SK-N-SH treated with all-trans-retinoic acid at 6 μM for 48 hours (cell line): ENCODE measurements at regions not wholly inside any gene's neighbourhood (a gene's known extent, or its start where the extent isn't known, plus 50 kb on each side); places are given as distances from the start of the nearest gene placed in this dataset.
A peak's percentile ranks its signal among the peaks of the same experiment; 100 is the strongest.

Experiments used
- ATAC-seq: fragments of 200-7000 bp; cut with Tn5 transposase; 3 replicates; pipeline ENCODE4 v1.9.1; 2020; ENCODE audit warnings: mild to moderate bottlenecking, moderate library complexity
- ARNTL ChIP-seq: fragments of 450-650 bp; formaldehyde crosslinking; IDR thresholded peaks from 2 replicates; pipeline ENCODE4 v1.5.0; 2020; ENCODE audit warnings: low read depth, mild to moderate bottlenecking, moderate library complexity, borderline replicate concordance
- BACH2 ChIP-seq: fragments of 250-450 bp; sonication (Bioruptor Pico); IDR thresholded peaks from 2 replicates; pipeline ENCODE4 v1.9.0; 2021; ENCODE audit warnings: mild to moderate bottlenecking, borderline replicate concordance
- CREB5 ChIP-seq: fragments of 250-450 bp; sonication (Bioruptor Pico); IDR thresholded peaks from 2 replicates; pipeline ENCODE4 v1.5.1; 2020; ENCODE audit warnings: low read depth, mild to moderate bottlenecking, moderate library complexity
- CSDC2 ChIP-seq: fragments of 250-450 bp; sonication (Bioruptor Pico); IDR thresholded peaks from 2 replicates; pipeline ENCODE4 v1.5.0; 2020; ENCODE audit warnings: mild to moderate bottlenecking, moderate library complexity
- ESRRG ChIP-seq: fragments of 250-450 bp; sonication (Bioruptor Pico); IDR thresholded peaks from 2 replicates; pipeline ENCODE4 v1.6.1; 2021; ENCODE audit warnings: mild to moderate bottlenecking
- GLIS3 ChIP-seq: fragments of 250-450 bp; sonication (Bioruptor Pico); IDR thresholded peaks from 2 replicates; pipeline ENCODE4 v1.5.0; 2020; ENCODE audit warnings: mild to moderate bottlenecking, moderate library complexity
- OSR1 ChIP-seq: fragments of 250-450 bp; sonication (Bioruptor Pico); IDR thresholded peaks from 2 replicates; pipeline ENCODE4 v1.8.0; 2022; ENCODE audit warnings: moderate library complexity, mild to moderate bottlenecking, inconsistent platforms
- PPARA ChIP-seq: fragments of 250-450 bp; sonication (Bioruptor Pico); IDR thresholded peaks from 2 replicates; pipeline ENCODE4 v1.5.0; 2020; ENCODE audit warnings: mild to moderate bottlenecking, borderline replicate concordance
- RARB ChIP-seq: fragments of 250-450 bp; sonication (Bioruptor Pico); IDR thresholded peaks from 2 replicates; pipeline ENCODE4 v1.8.0; 2021; ENCODE audit warnings: mild to moderate bottlenecking, moderate library complexity
- SNAI2 ChIP-seq: fragments of 250-450 bp; sonication (Bioruptor Pico); IDR thresholded peaks from 2 replicates; pipeline ENCODE4 v1.5.0; 2020; ENCODE audit warnings: mild to moderate bottlenecking, moderate library complexity
- TCF4 ChIP-seq: fragments of 250-450 bp; sonication (Bioruptor Pico); IDR thresholded peaks from 2 replicates; pipeline ENCODE4 v1.8.0; 2021; ENCODE audit warnings: mild to moderate bottlenecking, moderate library complexity, borderline replicate concordance
- TOX ChIP-seq: fragments of 250-450 bp; sonication (Bioruptor Pico); IDR thresholded peaks from 2 replicates; pipeline ENCODE4 v1.8.0; 2021; ENCODE audit warnings: mild to moderate bottlenecking, moderate library complexity, borderline replicate concordance
- ZC3H10 ChIP-seq: fragments of 250-450 bp; sonication (Bioruptor Pico); IDR thresholded peaks from 2 replicates; pipeline ENCODE4 v1.5.1; 2021; ENCODE audit warnings: mild to moderate bottlenecking, moderate library complexity
- ZFP3 ChIP-seq: fragments of 250-450 bp; sonication (Bioruptor Pico); IDR thresholded peaks from 2 replicates; pipeline ENCODE4 v1.5.0; 2020; ENCODE audit warnings: mild to moderate bottlenecking, moderate library complexity
- ZFP30 ChIP-seq: fragments of 450-650 bp; formaldehyde crosslinking; IDR thresholded peaks from 2 replicates; pipeline ENCODE4 v1.5.0; 2022; ENCODE audit warnings: mild to moderate bottlenecking, moderate library complexity
- ZNF565 ChIP-seq: fragments of 450-650 bp; formaldehyde crosslinking; conservative IDR thresholded peaks from 2 replicates; pipeline ENCODE4 v1.5.0; 2020; ENCODE audit warnings: low read depth, mild to moderate bottlenecking, moderate library complexity
- ZNF70 ChIP-seq: fragments of 450-650 bp; formaldehyde crosslinking; IDR thresholded peaks from 2 replicates; pipeline ENCODE4 v1.5.0; 2020; ENCODE audit warnings: mild to moderate bottlenecking, moderate library complexity
- TF ChIP-seq, protein P1 (sequence below): fragments of 250-450 bp; sonication (Bioruptor Pico); IDR thresholded peaks from 2 replicates; pipeline ENCODE4 v1.8.0; 2021; ENCODE audit warnings: low read depth, mild to moderate bottlenecking, moderate library complexity, borderline replicate concordance
- TF ChIP-seq, protein P2 (sequence below): fragments of 250-450 bp; sonication (Bioruptor Pico); IDR thresholded peaks from 2 replicates; pipeline ENCODE4 v1.5.0; 2020; ENCODE audit warnings: mild to moderate bottlenecking, moderate library complexity
- TF ChIP-seq, protein P3 (sequence below): fragments of 250-450 bp; sonication (Bioruptor Pico); IDR thresholded peaks from 2 replicates; pipeline ENCODE4 v1.5.1; 2021; ENCODE audit warnings: mild to moderate bottlenecking, moderate library complexity
- TF ChIP-seq, protein P4 (sequence below): fragments of 250-450 bp; sonication (Bioruptor Pico); IDR thresholded peaks from 2 replicates; pipeline ENCODE4 v1.8.0; 2020; ENCODE audit warnings: mild to moderate bottlenecking, moderate library complexity, borderline replicate concordance

GRCh38 chr4:153115322-153116290 is 88.6 kb upstream of the TRIM2 start:
- peak; percentile 79 for ATAC-seq

GRCh38 chr4:153116291-153116680 is 88.0 kb upstream of the TRIM2 start:
- ATAC-seq = no peak
- TF ChIP-seq ZNF565 (CRISPR knock-in tag) (no peak), GLIS3 (no peak), CREB5 (CRISPR knock-in tag) (no peak), BACH2 (CRISPR knock-in tag) (no peak), ZFP3 (CRISPR knock-in tag) (no peak), TOX (no peak)
- TF ChIP-seq, protein P1, sequence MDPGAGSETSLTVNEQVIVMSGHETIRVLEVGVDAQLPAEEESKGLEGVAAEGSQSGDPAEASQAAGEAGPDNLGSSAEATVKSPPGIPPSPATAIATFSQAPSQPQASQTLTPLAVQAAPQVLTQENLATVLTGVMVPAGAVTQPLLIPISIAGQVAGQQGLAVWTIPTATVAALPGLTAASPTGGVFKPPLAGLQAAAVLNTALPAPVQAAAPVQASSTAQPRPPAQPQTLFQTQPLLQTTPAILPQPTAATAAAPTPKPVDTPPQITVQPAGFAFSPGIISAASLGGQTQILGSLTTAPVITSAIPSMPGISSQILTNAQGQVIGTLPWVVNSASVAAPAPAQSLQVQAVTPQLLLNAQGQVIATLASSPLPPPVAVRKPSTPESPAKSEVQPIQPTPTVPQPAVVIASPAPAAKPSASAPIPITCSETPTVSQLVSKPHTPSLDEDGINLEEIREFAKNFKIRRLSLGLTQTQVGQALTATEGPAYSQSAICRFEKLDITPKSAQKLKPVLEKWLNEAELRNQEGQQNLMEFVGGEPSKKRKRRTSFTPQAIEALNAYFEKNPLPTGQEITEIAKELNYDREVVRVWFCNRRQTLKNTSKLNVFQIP (CRISPR knock-in tag) = no peak
- TF ChIP-seq, protein P2, sequence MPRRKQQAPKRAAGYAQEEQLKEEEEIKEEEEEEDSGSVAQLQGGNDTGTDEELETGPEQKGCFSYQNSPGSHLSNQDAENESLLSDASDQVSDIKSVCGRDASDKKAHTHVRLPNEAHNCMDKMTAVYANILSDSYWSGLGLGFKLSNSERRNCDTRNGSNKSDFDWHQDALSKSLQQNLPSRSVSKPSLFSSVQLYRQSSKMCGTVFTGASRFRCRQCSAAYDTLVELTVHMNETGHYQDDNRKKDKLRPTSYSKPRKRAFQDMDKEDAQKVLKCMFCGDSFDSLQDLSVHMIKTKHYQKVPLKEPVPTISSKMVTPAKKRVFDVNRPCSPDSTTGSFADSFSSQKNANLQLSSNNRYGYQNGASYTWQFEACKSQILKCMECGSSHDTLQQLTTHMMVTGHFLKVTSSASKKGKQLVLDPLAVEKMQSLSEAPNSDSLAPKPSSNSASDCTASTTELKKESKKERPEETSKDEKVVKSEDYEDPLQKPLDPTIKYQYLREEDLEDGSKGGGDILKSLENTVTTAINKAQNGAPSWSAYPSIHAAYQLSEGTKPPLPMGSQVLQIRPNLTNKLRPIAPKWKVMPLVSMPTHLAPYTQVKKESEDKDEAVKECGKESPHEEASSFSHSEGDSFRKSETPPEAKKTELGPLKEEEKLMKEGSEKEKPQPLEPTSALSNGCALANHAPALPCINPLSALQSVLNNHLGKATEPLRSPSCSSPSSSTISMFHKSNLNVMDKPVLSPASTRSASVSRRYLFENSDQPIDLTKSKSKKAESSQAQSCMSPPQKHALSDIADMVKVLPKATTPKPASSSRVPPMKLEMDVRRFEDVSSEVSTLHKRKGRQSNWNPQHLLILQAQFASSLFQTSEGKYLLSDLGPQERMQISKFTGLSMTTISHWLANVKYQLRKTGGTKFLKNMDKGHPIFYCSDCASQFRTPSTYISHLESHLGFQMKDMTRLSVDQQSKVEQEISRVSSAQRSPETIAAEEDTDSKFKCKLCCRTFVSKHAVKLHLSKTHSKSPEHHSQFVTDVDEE (CRISPR knock-in tag) = no peak

More at GRCh38 chr4:153115322-153116290, 88.6 kb upstream of the TRIM2 start:
- TF ChIP-seq ZFP30 (CRISPR knock-in tag) = no peak
- no peak for TF ChIP-seq RARB (CRISPR knock-in tag)
- no peak for TF ChIP-seq OSR1 (CRISPR knock-in tag)
- TF ChIP-seq, protein P1 (CRISPR knock-in tag) = no peak
- no peak for TF ChIP-seq BACH2 (CRISPR knock-in tag)
- TF ChIP-seq GLIS3 = no peak
- TF ChIP-seq CSDC2 (CRISPR knock-in tag) = no peak
- TF ChIP-seq ZNF70 (CRISPR knock-in tag) = no peak
- TF ChIP-seq, protein P3, sequence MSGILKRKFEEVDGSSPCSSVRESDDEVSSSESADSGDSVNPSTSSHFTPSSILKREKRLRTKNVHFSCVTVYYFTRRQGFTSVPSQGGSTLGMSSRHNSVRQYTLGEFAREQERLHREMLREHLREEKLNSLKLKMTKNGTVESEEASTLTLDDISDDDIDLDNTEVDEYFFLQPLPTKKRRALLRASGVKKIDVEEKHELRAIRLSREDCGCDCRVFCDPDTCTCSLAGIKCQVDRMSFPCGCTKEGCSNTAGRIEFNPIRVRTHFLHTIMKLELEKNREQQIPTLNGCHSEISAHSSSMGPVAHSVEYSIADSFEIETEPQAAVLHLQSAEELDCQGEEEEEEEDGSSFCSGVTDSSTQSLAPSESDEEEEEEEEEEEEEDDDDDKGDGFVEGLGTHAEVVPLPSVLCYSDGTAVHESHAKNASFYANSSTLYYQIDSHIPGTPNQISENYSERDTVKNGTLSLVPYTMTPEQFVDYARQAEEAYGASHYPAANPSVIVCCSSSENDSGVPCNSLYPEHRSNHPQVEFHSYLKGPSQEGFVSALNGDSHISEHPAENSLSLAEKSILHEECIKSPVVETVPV (CRISPR knock-in tag) = no peak
- no peak for TF ChIP-seq ZFP3 (CRISPR knock-in tag)
- no peak for TF ChIP-seq CREB5 (CRISPR knock-in tag)
- no peak for TF ChIP-seq PPARA (CRISPR knock-in tag)
- TF ChIP-seq ZNF565 (CRISPR knock-in tag) = no peak
- TF ChIP-seq, protein P2 (CRISPR knock-in tag) = no peak
- TF ChIP-seq, protein P4, sequence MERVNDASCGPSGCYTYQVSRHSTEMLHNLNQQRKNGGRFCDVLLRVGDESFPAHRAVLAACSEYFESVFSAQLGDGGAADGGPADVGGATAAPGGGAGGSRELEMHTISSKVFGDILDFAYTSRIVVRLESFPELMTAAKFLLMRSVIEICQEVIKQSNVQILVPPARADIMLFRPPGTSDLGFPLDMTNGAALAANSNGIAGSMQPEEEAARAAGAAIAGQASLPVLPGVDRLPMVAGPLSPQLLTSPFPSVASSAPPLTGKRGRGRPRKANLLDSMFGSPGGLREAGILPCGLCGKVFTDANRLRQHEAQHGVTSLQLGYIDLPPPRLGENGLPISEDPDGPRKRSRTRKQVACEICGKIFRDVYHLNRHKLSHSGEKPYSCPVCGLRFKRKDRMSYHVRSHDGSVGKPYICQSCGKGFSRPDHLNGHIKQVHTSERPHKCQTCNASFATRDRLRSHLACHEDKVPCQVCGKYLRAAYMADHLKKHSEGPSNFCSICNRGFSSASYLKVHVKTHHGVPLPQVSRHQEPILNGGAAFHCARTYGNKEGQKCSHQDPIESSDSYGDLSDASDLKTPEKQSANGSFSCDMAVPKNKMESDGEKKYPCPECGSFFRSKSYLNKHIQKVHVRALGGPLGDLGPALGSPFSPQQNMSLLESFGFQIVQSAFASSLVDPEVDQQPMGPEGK = no peak
- TF ChIP-seq SNAI2 (CRISPR knock-in tag) = no peak
- TF ChIP-seq TCF4 (CRISPR knock-in tag) = no peak
- no peak for TF ChIP-seq ESRRG (CRISPR knock-in tag)
- no peak; the same call in 1 of the 2 replicates for TF ChIP-seq ZC3H10
- no peak for TF ChIP-seq ARNTL
